Right atrium auricular region (tissue), 2 donors: ENCODE measurements at regions not wholly inside any gene's neighbourhood (a gene's known extent, or its start where the extent isn't known, plus 50 kb on each side); places are given as distances from the start of the nearest gene placed in this dataset.
"Not testable (repeated sequence)": the region's sequence is repeated elsewhere in the genome, so short reads cannot be mapped to it uniquely, and the experiment has no call there.

Source experiments
- DNase-seq: peaks from one replicate; pipeline ENCODE4 v3.0.0-alpha.2; 2019; ENCODE audit warnings: low spot score
- H3K27ac ChIP-seq, 2 donors: fragments of 200-600 bp; sonication (generic); 1 replicate in 1 of 2; 2 replicates in 1 of 2; pipeline ENCODE4 v1.5.1; 2016 to 2019
- H3K27me3 ChIP-seq, 2 donors: fragments of 200-600 bp; sonication (generic); one replicate each; pipeline versions ENCODE4 v1.5.1 to v1.6.0; 2017 to 2019
- H3K36me3 ChIP-seq: fragments of 200-600 bp; sonication (generic); one replicate; pipeline ENCODE4 v1.5.1; 2016
- H3K4me1 ChIP-seq, 2 donors: fragments of 200-600 bp; sonication (generic); one replicate each; pipeline versions ENCODE4 v1.5.1 to v1.6.0; 2017 to 2019
- H3K4me3 ChIP-seq, 2 donors: fragments of 200-600 bp; sonication (generic); 1 replicate in 1 of 2; 2 replicates in 1 of 2; pipeline ENCODE4 v1.5.1; 2017 to 2019; ENCODE audit warnings: mild to moderate bottlenecking in 1 of 2, moderate library complexity in 1 of 2
- H3K9me3 ChIP-seq, 2 donors: fragments of 200-600 bp; sonication (generic); one replicate each; pipeline ENCODE4 v1.5.1; 2019
- CTCF ChIP-seq, 2 donors: fragments of 200-600 bp; sonication (generic); IDR thresholded peaks; one replicate each; pipeline ENCODE4 v1.5.1; 2019; ENCODE audit warnings: antibody characterized with exemption in 2 of 2

- TF ChIP-seq CTCF (IDR thresholded peaks at IDR 0.05) = no peak
- Histone ChIP-seq H3K9me3 (no peaks in the 10 kb centered on the region), H3K4me3 (no peak overlapping the region), H3K4me1 (no peaks in the 10 kb centered on the region), H3K36me3 (no peaks in the 10 kb centered on the region), H3K27ac (no peak overlapping the region), H3K27me3 (no peaks in the 10 kb centered on the region)
- no peak for DNase-seq
Observed at GRCh38 chr11:134498326-134499139, 86.5 kb upstream of the B3GAT1 start.

GRCh38 chr11:134497586-134497985, 85.5 kb upstream of the B3GAT1 start:
- no peak overlapping the region for H3K27ac ChIP-seq
- no peak for DNase-seq
- TF ChIP-seq CTCF (IDR thresholded peaks at IDR 0.05) = no peak

DNA sequence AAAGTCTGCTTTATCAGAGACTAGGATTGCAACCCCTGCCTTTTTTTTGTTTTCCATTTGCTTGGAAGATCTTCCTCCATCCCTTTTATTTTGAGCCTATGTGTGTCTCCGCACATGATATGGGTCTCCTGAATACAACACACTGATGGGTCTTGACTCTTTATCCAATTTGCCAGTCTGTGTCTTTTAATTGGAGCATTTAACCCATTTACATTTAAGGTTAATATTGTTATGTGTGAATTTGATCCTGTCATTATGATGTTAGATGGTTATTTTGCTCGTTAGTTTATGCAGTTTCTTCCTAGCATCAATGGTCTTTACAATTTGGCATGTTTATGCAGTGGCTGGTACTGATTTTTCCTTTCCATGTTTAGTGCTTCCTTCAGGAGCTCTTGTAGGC, 84.0 kb upstream of the B3GAT1 start:
- H3K4me3 ChIP-seq, DNase-seq, H3K9me3 ChIP-seq, H3K27me3 ChIP-seq, H3K27ac ChIP-seq, H3K36me3 ChIP-seq, H3K4me1 ChIP-seq: not testable (repeated sequence)

More at GRCh38 chr11:134497586-134497985, 85.5 kb upstream of the B3GAT1 start:
- H3K4me3 ChIP-seq = no peak overlapping the region
- no peaks in the 10 kb centered on the region for H3K4me1 ChIP-seq
- H3K9me3 ChIP-seq = no peaks in the 10 kb centered on the region
- H3K27me3 ChIP-seq = no peaks in the 10 kb centered on the region
- H3K36me3 ChIP-seq = no peaks in the 10 kb centered on the region

GRCh38 chr11:134494395-134494794, 82.4 kb upstream of the B3GAT1 start:
- DNase-seq, H3K9me3 ChIP-seq, H3K27ac ChIP-seq, H3K36me3 ChIP-seq, H3K4me1 ChIP-seq, H3K4me3 ChIP-seq, H3K27me3 ChIP-seq: not testable (repeated sequence)

- H3K36me3 ChIP-seq, H3K9me3 ChIP-seq, H3K27ac ChIP-seq, H3K4me1 ChIP-seq, H3K27me3 ChIP-seq, DNase-seq, H3K4me3 ChIP-seq: not testable (repeated sequence)
Observed at GRCh38 chr11:134492411-134492810, 80.4 kb upstream of the B3GAT1 start.

DNA sequence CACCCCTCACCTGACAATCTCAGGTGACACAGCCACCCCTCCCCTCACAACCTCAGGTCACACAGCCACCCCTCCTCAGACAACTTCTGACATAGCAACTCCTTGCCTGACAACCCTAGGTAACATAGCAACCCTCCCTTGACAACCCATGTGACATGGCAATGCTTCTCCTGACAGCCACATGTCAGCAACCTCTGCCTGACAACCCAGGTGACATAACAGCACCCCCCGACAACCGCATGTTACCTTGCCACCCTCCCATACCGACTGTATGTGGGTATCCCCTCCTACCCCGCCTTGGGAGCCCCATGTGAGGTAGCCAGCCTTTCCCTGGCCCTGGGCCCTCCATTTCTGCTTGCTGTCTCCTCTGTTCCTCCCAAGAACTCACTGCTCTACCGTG, 77.7 kb upstream of the B3GAT1 start:
- Histone ChIP-seq H3K36me3 (no peaks in the 10 kb centered on the region), H3K4me3 (no peak overlapping the region), H3K27ac (no peak overlapping the region), H3K4me1 (no peaks in the 10 kb centered on the region), H3K9me3 (no peaks in the 10 kb centered on the region), H3K27me3 (no peaks in the 10 kb centered on the region)
- no peak for TF ChIP-seq CTCF (IDR thresholded peaks at IDR 0.05)
- DNase-seq = no peak

- Histone ChIP-seq H3K36me3 (no peaks in the 10 kb centered on the region), H3K9me3 (no peaks in the 10 kb centered on the region), H3K4me1 (no peaks in the 10 kb centered on the region), H3K4me3 (no peak overlapping the region), H3K27ac (no peak overlapping the region), H3K27me3 (no peaks in the 10 kb centered on the region)
- no peak for DNase-seq
- TF ChIP-seq CTCF (IDR thresholded peaks at IDR 0.05) = no peak
Observed at GRCh38 chr11:134488913-134489312, 76.9 kb upstream of the B3GAT1 start.
